GM12878 (cell line): ENCODE measurements at regions not wholly inside any gene's neighbourhood (a gene's known extent, or its start where the extent isn't known, plus 50 kb on each side); places are given as distances from the start of the nearest gene placed in this dataset.
"Not testable (repeated sequence)": the region's sequence is repeated elsewhere in the genome, so short reads cannot be mapped to it uniquely, and the experiment has no call there.

ENCODE experiments used
- ATAC-seq: fragments of 200-7000 bp; cut with Tn5 transposase; 3 replicates; pipeline ENCODE4 v1.9.1; 2020; ENCODE audit warnings: mild to moderate bottlenecking, moderate library complexity
- BruUV-seq: library from RNA; stranded (reverse); fragments of 400-500 nt; replicated peaks from 2 replicates; lab custom pipeline; 2021; lab: Mats Ljungman, UMichigan
- CTCF ChIA-PET: fragments of 300-600 bp; sonication (Branson Sonifier 250); formaldehyde crosslinking; extraction: SDS; loops from one replicate; lab custom pipeline; 2021; ENCODE audit warnings: inconsistent platforms; lab: Yijun Ruan, JAX
- POLR2A ChIA-PET: fragments of 350-600 bp; formaldehyde crosslinking; extraction: SDS; loops from one replicate; lab custom pipeline; 2021; ENCODE audit warnings: inconsistent platforms; lab: Charles Lee
- RAD21 ChIA-PET: fragments of 300-600 bp; sonication (Branson Sonifier 250); formaldehyde crosslinking; loops from one replicate; lab custom pipeline; 2023; ENCODE audit warnings: antibody characterized with exemption; ENCODE audit not compliant: unreplicated experiment; lab: Charles Lee
- SMC1A ChIA-PET: fragments of 300-600 bp; sonication (Branson Sonifier 250); formaldehyde crosslinking; loops from one replicate; lab custom pipeline; 2023; ENCODE audit not compliant: unreplicated experiment, uncharacterized antibody; lab: Charles Lee
- DNase-seq: peaks from one replicate; pipeline ENCODE4 v3.0.0-alpha.2; 2011; ENCODE audit warnings: low read depth, low spot score
- FAIRE-seq: peaks from 3 replicates; lab custom pipeline; 2011; peaks lifted over from hg19 to GRCh38; lab: Jason Lieb, UNC
- H2AFZ ChIP-seq: 2 replicates; pipeline ENCODE4 v1.6.0; 2011; ENCODE audit warnings: low read depth, low read length, control low read depth; ENCODE audit not compliant: control insufficient read depth
- H3K27ac ChIP-seq: 2 replicates; pipeline ENCODE4 v1.5.1; 2011; ENCODE audit warnings: control low read depth; ENCODE audit not compliant: control insufficient read depth, insufficient read depth
- H3K27me3 ChIP-seq, 2 experiments: replicated peaks in 1 of 2; 2 replicates each; pipeline versions ENCODE4 v1.6.0 to v1.6.1; 2011; ENCODE audit warnings: low read length in 1 of 2; ENCODE audit not compliant: control insufficient read depth in 2 of 2, insufficient read depth in 2 of 2
- H3K36me3 ChIP-seq, 2 experiments: 2 replicates each; pipeline ENCODE4 v1.5.1; 2011; ENCODE audit warnings: low read length in 1 of 2; ENCODE audit not compliant: control insufficient read depth in 2 of 2, insufficient read depth in 2 of 2
- H3K4me1 ChIP-seq: 2 replicates; pipeline ENCODE4 v1.6.1; 2011; ENCODE audit warnings: mild to moderate bottlenecking, low read length, moderate library complexity, mixed read lengths; ENCODE audit not compliant: control insufficient read depth, insufficient read depth
- H3K4me2 ChIP-seq: 2 replicates; pipeline ENCODE4 v1.6.0; 2011; ENCODE audit warnings: control low read depth; ENCODE audit not compliant: control insufficient read depth, insufficient read depth
- H3K4me3 ChIP-seq: fragments of 200-600 bp; sonication (generic); 2 replicates; pipeline ENCODE4 v1.5.1; 2016
- H3K79me2 ChIP-seq: 2 replicates; pipeline ENCODE4 v1.6.0; 2011; ENCODE audit warnings: low read length; ENCODE audit not compliant: control insufficient read depth, insufficient read depth
- H3K9ac ChIP-seq: 2 replicates; pipeline ENCODE4 v1.8.0; 2011; ENCODE audit warnings: low read length, control low read depth, mixed read lengths; ENCODE audit not compliant: control insufficient read depth, insufficient read depth
- H3K9me3 ChIP-seq: replicated peaks from 3 replicates; pipeline ENCODE4 v1.5.1; 2011; ENCODE audit warnings: mild to moderate bottlenecking, low read length; ENCODE audit not compliant: control insufficient read depth, insufficient read depth
- H4K20me1 ChIP-seq: 2 replicates; pipeline ENCODE4 v1.6.0; 2011; ENCODE audit not compliant: control insufficient read depth, insufficient read depth
- GABPA ChIP-seq: IDR thresholded peaks from 2 replicates; pipeline ENCODE4 v1.6.1; 2014; ENCODE audit warnings: antibody characterized with exemption, low read depth, mild to moderate bottlenecking, inconsistent platforms
- WGBS: methylation state at CpG from one replicate; pipeline ENCODE4 v1.1.6; 2016; ENCODE audit warnings: low lambda C conversion rate; ENCODE audit not compliant: insufficient replicate concordance, insufficient coverage; ENCODE audit errors: missing lambda C conversion rate; 5-methylcytosine and 5-hydroxymethylcytosine counted together
- in situ Hi-C: fragments of 300-500 bp; cut with MboI; formaldehyde crosslinking; loops from 9 replicates; pipeline ENCODE4 v1.14.3; 2018; ENCODE audit warnings: mixed read lengths
- intact Hi-C: fragments of 100-400 bp; cut with micrococcal nuclease; formaldehyde crosslinking; loops from one replicate; pipeline ENCODE4 v1.14.2; 2022; ENCODE audit not compliant: unreplicated experiment

GRCh38 chr2:154580767-154581166 is 117.7 kb upstream of the KCNJ3 start:
- POLR2A ChIA-PET, result no interaction called here
- H3K27ac ChIP-seq, result no peak overlapping the region
- H3K4me3 ChIP-seq, result no peak overlapping the region
- H3K4me2 ChIP-seq, result no peak overlapping the region
- RAD21 ChIA-PET, result no interaction called here
- no peaks in the 10 kb centered on the region for H3K27me3 ChIP-seq
- FAIRE-seq (no peak), ATAC-seq (no peak), DNase-seq (no peak)
- SMC1A ChIA-PET, result no interaction called here
- H3K9me3 ChIP-seq, result no peaks in the 10 kb centered on the region
- TF ChIP-seq GABPA, result no peak
- H4K20me1 ChIP-seq, result no peaks in the 10 kb centered on the region
- intact Hi-C loops, result no loop called here
- in situ Hi-C loops, result no loop called here
- H3K4me1 ChIP-seq, result no peaks in the 10 kb centered on the region
- no peak overlapping the region for H2AFZ ChIP-seq
- H3K9ac ChIP-seq, result no peak overlapping the region
- CTCF ChIA-PET, result no interaction called here
- 0% methylated on average over 3 of the region's 3 CpGs for WGBS
- no peaks in the 10 kb centered on the region for H3K79me2 ChIP-seq
- BruUV-seq, result no TSS peak
- no peaks in the 10 kb centered on the region for H3K36me3 ChIP-seq

- H3K4me2 ChIP-seq, ATAC-seq, FAIRE-seq, CTCF ChIA-PET, H3K4me3 ChIP-seq, H3K9ac ChIP-seq, H3K4me1 ChIP-seq, SMC1A ChIA-PET, BruUV-seq, intact Hi-C loops, H3K79me2 ChIP-seq, POLR2A ChIA-PET, RAD21 ChIA-PET, DNase-seq, H3K36me3 ChIP-seq, H3K27me3 ChIP-seq, in situ Hi-C loops, H2AFZ ChIP-seq, H3K9me3 ChIP-seq, H3K27ac ChIP-seq, H4K20me1 ChIP-seq: not testable (repeated sequence)
- WGBS, result 4% methylated on average over 6 of the region's 6 CpGs
Observed at GRCh38 chr2:154582694-154583093, 115.8 kb upstream of the KCNJ3 start.

DNA sequence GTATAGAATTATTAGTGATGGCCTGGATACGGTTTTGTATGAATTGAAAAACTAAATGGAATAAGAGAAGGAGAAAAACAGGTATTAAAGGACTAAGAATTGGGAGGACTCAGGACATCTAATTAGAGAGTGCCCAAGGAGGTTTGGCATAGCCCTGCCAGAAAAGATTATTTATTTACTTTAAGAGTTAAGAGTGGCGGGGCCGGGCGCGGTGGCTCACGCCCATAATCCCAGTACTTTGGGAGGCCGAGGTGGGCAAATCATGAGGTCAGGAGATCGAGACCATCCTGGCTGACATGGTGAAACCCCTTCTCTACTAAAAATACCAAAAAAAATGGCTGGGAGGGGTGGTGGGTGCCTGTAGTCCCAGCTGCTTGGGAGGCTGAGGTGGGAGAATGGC is 115.2 kb upstream of the KCNJ3 start:
- BruUV-seq, RAD21 ChIA-PET: not testable (repeated sequence)

More for the DNA sequence above, 115.2 kb upstream of the KCNJ3 start:
- H4K20me1 ChIP-seq, in situ Hi-C loops, FAIRE-seq, H3K4me3 ChIP-seq, H3K9me3 ChIP-seq, DNase-seq, H3K27ac ChIP-seq, H3K4me1 ChIP-seq, H3K9ac ChIP-seq, H3K27me3 ChIP-seq, CTCF ChIA-PET, POLR2A ChIA-PET, H3K36me3 ChIP-seq, SMC1A ChIA-PET, ATAC-seq, H3K4me2 ChIP-seq, intact Hi-C loops, H2AFZ ChIP-seq, H3K79me2 ChIP-seq: not testable (repeated sequence)
- 62% methylated on average over 8 of the region's 8 CpGs for WGBS
